Naive thymus-derived CD8-positive, alpha-beta T cell (primary cell): ENCODE measurements at regions not wholly inside any gene's neighbourhood (a gene's known extent, or its start where the extent isn't known, plus 50 kb on each side); places are given as distances from the start of the nearest gene placed in this dataset.
"Not testable (repeated sequence)": the region's sequence is repeated elsewhere in the genome, so short reads cannot be mapped to it uniquely, and the experiment has no call there.

Source experiments
- ATAC-seq, 2 donors: fragments of 150-1000 bp; cut with Tn5 transposase in 1 of 2; sonication (Bioruptor Pico), chemical (Tn5 transposase) in 1 of 2; 1 replicate in 1 of 2; 2 replicates in 1 of 2; pipeline ENCODE4 v1.10.0; 2021; ENCODE audit warnings: mild to moderate bottlenecking in 2 of 2, moderate library complexity in 2 of 2
- POLR2A ChIA-PET: fragments of 350-600 bp; sonication (Branson Sonifier 250); formaldehyde crosslinking; loops from one replicate; lab custom pipeline; 2021; ENCODE audit warnings: antibody characterized with exemption; lab: Charles Lee
- DNase-seq, 10 donors: peaks; one replicate each; pipeline versions ENCODE4 v3.0.0 to v3.0.0-alpha.2; 2020 to 2022
- H3K27ac Mint-ChIP-seq, 10 donors: one replicate each; pipeline ENCODE4 v1.8.0; 2020 to 2022; ENCODE audit warnings: mild to moderate bottlenecking in 10 of 10, mixed read lengths in 10 of 10, moderate library complexity in 4 of 10, inconsistent platforms in 1 of 10
- H3K27me3 Mint-ChIP-seq, 5 donors: one replicate each; pipeline ENCODE4 v1.8.0; 2021 to 2022; ENCODE audit warnings: mixed read lengths in 5 of 5
- H3K36me3 Mint-ChIP-seq, 3 donors: one replicate each; pipeline ENCODE4 v1.8.0; 2020 to 2022; ENCODE audit warnings: mixed read lengths in 3 of 3, mild to moderate bottlenecking in 2 of 3, inconsistent platforms in 1 of 3
- H3K4me1 Mint-ChIP-seq, 4 donors: one replicate each; pipeline ENCODE4 v1.8.0; 2021 to 2022; ENCODE audit warnings: mixed read lengths in 4 of 4
- H3K4me3 Mint-ChIP-seq, 10 donors: one replicate each; pipeline ENCODE4 v1.8.0; 2020 to 2022; ENCODE audit warnings: mild to moderate bottlenecking in 10 of 10, mixed read lengths in 10 of 10, moderate library complexity in 6 of 10, inconsistent platforms in 1 of 10
- H3K9me3 Mint-ChIP-seq, 9 donors: one replicate each; pipeline ENCODE4 v1.8.0; 2020 to 2022; ENCODE audit warnings: mixed read lengths in 9 of 9, mild to moderate bottlenecking in 3 of 9, inconsistent platforms in 1 of 9, moderate library complexity in 1 of 9

- Mint-ChIP-seq H3K27ac (no peak overlapping the region), H3K4me3 (no peak overlapping the region), H3K9me3 (peaks cover 0 to 5% (median 0%) of the 10 kb centered on the region in 9 donors), H3K4me1 (no peaks in the 10 kb centered on the region), H3K27me3 (no peaks in the 10 kb centered on the region), H3K36me3 (no peaks in the 10 kb centered on the region)
- POLR2A ChIA-PET: interaction anchor here (0.6 kb wide), 1 partner anchor 144 kb away, joined by 4 read pairs; no protein-coding TSS in a partner anchor
- ATAC-seq (no peak), DNase-seq (no peak)
Observed at GRCh38 chr7:110454713-110455112, 636.2 kb upstream of the LRRN3 start.

DNA sequence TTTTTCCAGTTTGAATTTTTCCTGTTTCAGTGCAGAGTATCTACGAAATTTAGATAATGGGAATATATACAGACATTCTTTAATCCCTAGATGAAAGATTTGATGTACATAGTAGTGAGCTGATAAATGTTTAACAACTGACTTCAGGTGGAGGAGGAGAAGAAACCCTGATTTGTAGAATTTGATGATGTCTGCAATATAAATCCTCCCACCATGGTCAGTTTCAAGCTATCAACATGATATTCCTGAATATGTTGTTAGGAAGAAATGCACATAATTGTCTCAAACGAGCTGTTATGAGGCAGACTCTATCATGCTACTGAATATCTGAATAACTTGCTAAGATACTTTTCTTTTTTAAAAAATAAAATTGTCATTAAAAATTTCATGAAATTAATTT lies 629.3 kb upstream of the LRRN3 start:
- Mint-ChIP-seq H3K36me3 (no peaks in the 10 kb centered on the region), H3K27ac (no peak overlapping the region), H3K27me3 (peaks cover 0 to 11% (median 0%) of the 10 kb centered on the region in 5 donors), H3K9me3 (peaks cover 0 to 4% (median 0%) of the 10 kb centered on the region in 9 donors), H3K4me1 (no peaks in the 10 kb centered on the region), H3K4me3 (no peak overlapping the region)
- POLR2A ChIA-PET: no interaction called here
- ATAC-seq: no peak
- no peak for DNase-seq

DNA sequence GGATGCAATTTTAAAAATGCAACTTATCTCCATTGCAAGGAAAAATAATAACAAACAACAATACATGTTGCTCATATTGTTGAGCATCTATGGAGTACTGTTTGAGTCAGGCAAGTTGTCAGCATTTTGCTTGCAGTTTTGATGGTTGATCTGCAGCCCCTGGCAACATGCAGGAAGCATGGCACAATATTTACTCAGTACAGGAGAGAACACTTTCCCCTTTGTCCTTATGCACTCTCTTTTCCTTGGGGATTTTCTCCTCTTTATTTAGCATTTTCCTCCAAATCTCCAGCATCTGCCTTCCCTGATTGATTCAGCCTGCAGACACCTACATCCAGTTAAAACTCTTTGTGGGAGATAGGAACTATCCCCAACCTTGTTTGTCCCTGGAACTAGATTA lies 620.5 kb upstream of the LRRN3 start:
- peaks cover 0 to 12% (median 5%) of the 10 kb centered on the region in 9 donors for H3K9me3 Mint-ChIP-seq
- POLR2A ChIA-PET: no interaction called here
- peaks cover 0 to 6% (median 3%) of the 10 kb centered on the region in 5 donors for H3K27me3 Mint-ChIP-seq
- ATAC-seq (no peak), DNase-seq (no peak)
- no peaks in the 10 kb centered on the region for H3K4me1 Mint-ChIP-seq
- no peak overlapping the region for H3K27ac Mint-ChIP-seq
- H3K36me3 Mint-ChIP-seq: peaks cover 0 to 12% (median 0%) of the 10 kb centered on the region in 3 donors
- H3K4me3 Mint-ChIP-seq: no peak overlapping the region

DNA sequence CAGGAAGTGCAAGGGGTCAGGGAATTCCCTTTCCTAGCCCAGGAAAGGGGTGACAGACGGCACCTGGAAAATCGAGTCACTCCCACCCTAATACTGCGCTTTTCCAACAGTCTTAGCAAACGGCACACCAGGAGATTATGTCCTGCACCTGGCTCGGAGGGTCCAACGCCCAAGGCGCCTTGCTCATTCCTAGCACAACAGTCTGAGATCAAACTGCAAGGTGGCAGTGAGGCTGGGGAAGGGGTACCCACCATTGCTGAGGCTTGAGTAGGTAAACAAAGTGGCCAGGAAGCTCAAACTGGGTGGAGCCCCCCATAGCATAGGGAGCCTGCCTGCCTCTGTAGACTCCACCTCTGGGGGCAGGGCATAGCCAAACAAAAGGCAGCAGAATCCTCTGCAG lies 618.5 kb upstream of the LRRN3 start:
- H3K27ac Mint-ChIP-seq, ATAC-seq, DNase-seq, H3K4me1 Mint-ChIP-seq, POLR2A ChIA-PET, H3K4me3 Mint-ChIP-seq, H3K27me3 Mint-ChIP-seq: not testable (repeated sequence)
- peaks cover 0 to 12% (median 0%) of the 10 kb centered on the region in 3 donors for H3K36me3 Mint-ChIP-seq
- H3K9me3 Mint-ChIP-seq: peaks cover 0 to 18% (median 8%) of the 10 kb centered on the region in 9 donors

- no peak overlapping the region for H3K27ac Mint-ChIP-seq
- peaks cover 0 to 3% (median 0%) of the 10 kb centered on the region in 5 donors for H3K27me3 Mint-ChIP-seq
- POLR2A ChIA-PET: no interaction called here
- H3K4me1 Mint-ChIP-seq: no peaks in the 10 kb centered on the region
- no peak overlapping the region for H3K4me3 Mint-ChIP-seq
- peaks cover 6 to 46% (median 26%) of the 10 kb centered on the region in 9 donors for H3K9me3 Mint-ChIP-seq
- ATAC-seq (no peak), DNase-seq (no peak)
- H3K36me3 Mint-ChIP-seq: peaks cover 0 to 19% (median 18%) of the 10 kb centered on the region in 3 donors
Observed at GRCh38 chr7:110480964-110481363, 610.0 kb upstream of the LRRN3 start.

DNA sequence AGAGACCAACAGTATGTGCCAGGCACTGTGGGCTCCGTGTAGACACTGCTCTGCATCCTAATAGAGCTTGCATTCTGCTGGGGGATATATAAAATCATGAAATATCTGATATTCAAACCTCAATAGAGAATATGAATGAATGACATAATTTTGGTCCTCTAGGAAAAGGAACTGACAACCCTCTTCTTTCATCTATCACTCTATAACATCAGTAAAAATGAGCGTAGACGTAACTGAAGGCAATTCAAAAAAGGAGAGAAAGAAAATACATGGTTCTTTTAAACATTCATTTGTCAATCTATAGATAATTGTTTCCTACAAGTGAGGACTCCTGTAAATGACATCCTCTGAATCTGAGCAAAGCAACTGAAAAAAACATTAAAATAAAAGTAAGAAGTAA lies 607.4 kb upstream of the LRRN3 start:
- H3K4me1 Mint-ChIP-seq: no peaks in the 10 kb centered on the region
- peaks cover 0 to 3% (median 0%) of the 10 kb centered on the region in 5 donors for H3K27me3 Mint-ChIP-seq

GRCh38 chr7:110484356-110484755 lies 606.6 kb upstream of the LRRN3 start:
- H3K9me3 Mint-ChIP-seq: peaks cover 6 to 33% (median 18%) of the 10 kb centered on the region in 9 donors
- ATAC-seq (no peak), DNase-seq (no peak)
- POLR2A ChIA-PET: no interaction called here
- no peak overlapping the region for H3K4me3 Mint-ChIP-seq
- H3K36me3 Mint-ChIP-seq: peaks cover 0 to 18% (median 13%) of the 10 kb centered on the region in 3 donors
- no peaks in the 10 kb centered on the region for H3K27me3 Mint-ChIP-seq
- H3K27ac Mint-ChIP-seq: no peak overlapping the region
- no peaks in the 10 kb centered on the region for H3K4me1 Mint-ChIP-seq

More for the DNA sequence above, 607.4 kb upstream of the LRRN3 start:
- ATAC-seq: no peak
- no peak overlapping the region for H3K4me3 Mint-ChIP-seq
- POLR2A ChIA-PET: no interaction called here
- no peak for DNase-seq
- H3K36me3 Mint-ChIP-seq: peaks cover 0 to 19% (median 18%) of the 10 kb centered on the region in 3 donors
- peaks cover 6 to 41% (median 26%) of the 10 kb centered on the region in 9 donors for H3K9me3 Mint-ChIP-seq
- H3K27ac Mint-ChIP-seq: no peak overlapping the region

DNA sequence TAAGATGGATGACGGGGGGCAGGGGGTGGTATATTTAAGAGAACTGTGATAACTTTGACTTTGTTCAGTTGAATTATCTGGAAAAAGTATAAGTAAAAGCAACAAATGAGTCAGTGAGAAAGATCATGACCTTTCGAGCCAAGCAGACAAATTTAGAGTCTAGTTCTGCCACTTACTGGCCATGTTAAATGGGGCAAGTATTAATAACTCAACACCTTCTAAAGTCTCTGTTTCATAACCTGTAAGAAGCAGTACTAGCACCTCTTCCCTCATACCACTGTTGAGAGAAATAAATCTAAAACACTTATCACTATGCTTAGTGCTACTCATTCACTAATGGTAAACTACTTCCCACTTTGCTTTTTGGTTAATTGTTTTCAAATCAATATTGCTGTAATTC lies 604.4 kb upstream of the LRRN3 start:
- Mint-ChIP-seq H3K36me3 (peaks cover 0 to 12% (median 5%) of the 10 kb centered on the region in 3 donors), H3K4me1 (no peaks in the 10 kb centered on the region), H3K27me3 (no peaks in the 10 kb centered on the region), H3K4me3 (no peak overlapping the region), H3K9me3 (peaks cover 0 to 14% (median 9%) of the 10 kb centered on the region in 9 donors), H3K27ac (no peak overlapping the region)
- POLR2A ChIA-PET: no interaction called here
- no peak for DNase-seq
- ATAC-seq: no peak

GRCh38 chr7:110502888-110503465 lies 588.0 kb upstream of the LRRN3 start:
- no peaks in the 10 kb centered on the region for H3K4me1 Mint-ChIP-seq
- peaks cover 0 to 4% (median 0%) of the 10 kb centered on the region in 3 donors for H3K36me3 Mint-ChIP-seq
- H3K4me3 Mint-ChIP-seq: no peak overlapping the region
- DNase-seq (no peak), ATAC-seq (no peak)
- POLR2A ChIA-PET: no interaction called here
- H3K9me3 Mint-ChIP-seq: peaks cover 0 to 13% (median 0%) of the 10 kb centered on the region in 9 donors
- H3K27ac Mint-ChIP-seq: no peak overlapping the region
- no peaks in the 10 kb centered on the region for H3K27me3 Mint-ChIP-seq

DNA sequence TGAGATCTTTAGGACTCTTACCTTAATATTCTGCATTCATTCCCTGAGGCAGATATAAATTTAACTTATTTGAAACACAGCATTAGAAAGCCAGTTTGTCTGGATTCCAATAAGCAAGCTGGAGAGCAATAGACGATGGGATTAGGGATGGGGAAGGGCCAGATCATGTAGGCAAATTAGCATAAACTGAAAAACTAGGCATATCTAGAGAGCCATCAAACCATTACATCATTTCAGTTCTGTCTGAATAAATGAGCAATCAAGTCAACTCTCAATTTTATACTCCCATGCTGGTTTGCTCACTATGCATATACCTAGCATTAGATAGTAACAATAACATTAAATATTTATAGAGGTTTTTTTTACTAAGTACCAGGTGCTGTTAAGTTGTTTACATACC lies 583.6 kb upstream of the LRRN3 start:
- H3K36me3 Mint-ChIP-seq: no peaks in the 10 kb centered on the region
- no peak for DNase-seq
- ATAC-seq: no peak
- no peaks in the 10 kb centered on the region for H3K4me1 Mint-ChIP-seq
- H3K27ac Mint-ChIP-seq: no peak overlapping the region
- H3K4me3 Mint-ChIP-seq: no peak overlapping the region
- POLR2A ChIA-PET: no interaction called here
- peaks cover 0 to 2% (median 0%) of the 10 kb centered on the region in 9 donors for H3K9me3 Mint-ChIP-seq
- no peaks in the 10 kb centered on the region for H3K27me3 Mint-ChIP-seq

DNA sequence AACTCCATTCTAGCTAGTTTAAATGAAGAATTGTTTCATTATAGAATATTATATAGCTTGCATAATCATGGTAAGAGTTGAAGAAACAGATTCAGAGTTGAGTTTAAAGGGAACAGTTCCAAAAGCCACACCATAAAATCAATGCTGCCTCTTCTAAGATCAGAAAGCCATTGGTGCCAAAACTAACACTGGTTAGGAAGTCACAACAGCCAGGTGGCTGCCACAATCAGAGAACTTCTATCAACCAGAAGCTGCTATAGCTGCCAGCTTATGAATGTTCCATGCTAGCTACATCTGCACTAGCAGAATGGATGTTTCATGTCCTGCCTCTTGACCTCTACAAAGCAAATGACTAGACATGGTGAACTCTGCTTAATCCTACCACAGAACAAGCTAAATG lies 583.1 kb upstream of the LRRN3 start:
- no peaks in the 10 kb centered on the region for H3K4me1 Mint-ChIP-seq
- POLR2A ChIA-PET: no interaction called here

DNA sequence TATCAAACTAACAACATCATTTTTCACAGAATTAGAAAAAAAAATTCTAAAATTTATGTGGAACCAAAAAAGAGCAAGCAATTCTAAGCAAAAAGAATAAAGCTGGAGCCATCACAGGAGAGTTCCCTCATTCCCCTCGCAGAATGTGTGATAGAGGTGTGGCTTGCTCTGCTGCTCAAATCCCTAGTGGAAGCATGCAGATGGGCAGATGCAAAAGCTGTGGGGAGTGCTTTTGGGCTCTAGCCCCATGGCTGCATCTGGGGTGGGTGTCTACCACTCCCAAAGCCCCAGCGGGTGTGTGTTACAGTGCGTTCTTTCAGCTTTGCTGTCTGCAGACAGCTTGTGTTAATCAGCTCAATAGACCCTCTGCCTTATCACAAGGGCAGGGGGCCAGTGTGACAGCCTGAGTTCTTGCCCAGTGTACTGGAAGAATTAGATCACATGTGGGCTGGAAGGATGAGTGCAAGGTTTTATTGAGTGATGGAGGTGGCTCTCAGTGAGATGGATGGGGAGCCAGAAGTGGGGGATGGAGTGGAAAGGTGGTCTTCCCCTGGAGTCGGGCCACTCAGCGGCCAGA lies 575.9 kb upstream of the LRRN3 start:
- POLR2A ChIA-PET, H3K4me1 Mint-ChIP-seq, H3K9me3 Mint-ChIP-seq, ATAC-seq, H3K27ac Mint-ChIP-seq, H3K4me3 Mint-ChIP-seq, H3K27me3 Mint-ChIP-seq, DNase-seq, H3K36me3 Mint-ChIP-seq: not testable (repeated sequence)

More for the DNA sequence above, 583.1 kb upstream of the LRRN3 start:
- Mint-ChIP-seq H3K27ac (no peak overlapping the region), H3K36me3 (no peaks in the 10 kb centered on the region), H3K4me3 (no peak overlapping the region), H3K27me3 (no peaks in the 10 kb centered on the region), H3K9me3 (peaks cover 0 to 2% (median 0%) of the 10 kb centered on the region in 9 donors)
- ATAC-seq: no peak
- DNase-seq: no peak

DNA sequence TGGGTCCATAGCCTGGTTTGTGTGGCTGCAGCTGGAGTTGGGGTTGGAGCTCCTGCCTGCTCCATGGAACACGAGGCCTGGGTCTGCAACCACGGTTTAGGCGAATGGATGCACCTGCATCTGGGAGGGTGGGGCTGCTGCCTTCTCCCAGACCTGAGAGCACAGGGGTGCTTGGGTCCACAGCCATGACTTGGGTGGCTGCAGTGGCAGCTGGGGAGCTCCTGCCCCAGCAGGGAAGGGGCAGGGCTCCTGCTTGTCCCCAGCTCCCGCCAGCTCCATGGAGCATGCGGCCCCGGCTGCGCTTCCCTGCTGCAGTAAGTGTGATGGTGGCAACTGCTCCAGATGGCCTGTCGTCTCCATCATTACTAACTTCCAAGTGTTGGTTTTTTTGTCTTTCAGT lies 571.1 kb upstream of the LRRN3 start:
- POLR2A ChIA-PET: no interaction called here
- Mint-ChIP-seq H3K27me3 (no peaks in the 10 kb centered on the region), H3K36me3 (no peaks in the 10 kb centered on the region), H3K27ac (no peak overlapping the region), H3K4me1 (no peaks in the 10 kb centered on the region), H3K4me3 (no peak overlapping the region), H3K9me3 (peaks cover 0 to 9% (median 0%) of the 10 kb centered on the region in 9 donors)
- ATAC-seq: no peak
- no peak for DNase-seq
